PFSK-1 (cell line): ENCODE measurements at regions not wholly inside any gene's neighbourhood (a gene's known extent, or its start where the extent isn't known, plus 50 kb on each side); places are given as distances from the start of the nearest gene placed in this dataset.

Source experiments
- FOXP2 ChIP-seq: optimal IDR thresholded peaks from 2 replicates; pipeline ENCODE3; 2011; ENCODE audit warnings: borderline replicate concordance, control low read depth, inconsistent platforms; ENCODE audit not compliant: insufficient read depth; ENCODE audit errors: extremely low read length, extremely low read depth
- POLR2AphosphoS5 ChIP-seq: IDR thresholded peaks from 2 replicates; pipeline ENCODE4 v1.6.1; 2012; ENCODE audit warnings: low read depth, mild to moderate bottlenecking, control low read depth, low read length, moderate library complexity
- SIN3A ChIP-seq: IDR thresholded peaks from 2 replicates; pipeline ENCODE4 v1.6.1; 2012; ENCODE audit warnings: mild to moderate bottlenecking, low read length, moderate library complexity, borderline replicate concordance; ENCODE audit not compliant: insufficient read depth
- TAF1 ChIP-seq: IDR thresholded peaks from 2 replicates; pipeline ENCODE4 v1.6.1; 2012; ENCODE audit warnings: low read length, control low read depth, borderline replicate concordance; ENCODE audit not compliant: insufficient read depth
- TF ChIP-seq, protein P1 (sequence below), 2 experiments: IDR thresholded peaks; 2 replicates each; pipeline versions ENCODE4 v1.6.1 to v1.8.0; 2011 to 2012; ENCODE audit warnings: low read depth in 2 of 2, low read length in 2 of 2, control low read depth in 1 of 2, inconsistent platforms in 1 of 2, mild to moderate bottlenecking in 1 of 2, moderate library complexity in 1 of 2; ENCODE audit not compliant: insufficient read depth in 1 of 2

DNA sequence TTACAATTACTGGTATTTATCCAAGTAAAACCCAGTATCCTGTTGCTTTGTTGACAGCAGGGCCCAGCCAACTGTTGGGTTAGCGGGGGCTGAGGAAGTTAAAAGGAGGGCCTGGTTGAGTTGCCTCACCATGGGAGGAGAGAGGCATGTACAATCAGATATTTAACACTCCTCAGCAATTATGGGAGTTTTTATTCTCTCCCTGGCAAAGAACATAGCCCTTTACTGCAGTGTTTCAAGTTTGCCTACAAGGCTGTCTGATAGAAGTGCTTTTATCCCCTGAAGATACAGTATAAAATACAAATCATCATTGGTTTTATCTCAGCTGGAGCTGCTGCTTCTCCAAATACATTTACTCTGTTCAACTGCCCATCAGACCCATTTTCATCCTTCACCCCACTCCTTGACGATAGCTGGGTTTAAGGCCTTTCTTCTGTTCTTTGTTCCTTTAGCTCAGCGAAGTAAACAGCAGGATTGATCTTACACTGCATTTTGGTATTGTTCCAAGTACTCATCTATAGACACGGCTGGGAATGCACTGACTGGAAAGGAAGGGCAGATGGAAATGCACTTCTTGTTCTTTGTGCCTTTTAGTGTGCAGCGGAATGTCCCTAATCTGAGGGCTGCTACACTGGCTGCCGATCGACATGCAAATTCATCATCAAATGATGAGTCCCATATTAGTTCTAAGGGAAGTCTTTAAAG lies 402.5 kb upstream of the SPRED2 start:
- TF ChIP-seq POLR2AphosphoS5: no peak
- TF ChIP-seq, protein P1, sequence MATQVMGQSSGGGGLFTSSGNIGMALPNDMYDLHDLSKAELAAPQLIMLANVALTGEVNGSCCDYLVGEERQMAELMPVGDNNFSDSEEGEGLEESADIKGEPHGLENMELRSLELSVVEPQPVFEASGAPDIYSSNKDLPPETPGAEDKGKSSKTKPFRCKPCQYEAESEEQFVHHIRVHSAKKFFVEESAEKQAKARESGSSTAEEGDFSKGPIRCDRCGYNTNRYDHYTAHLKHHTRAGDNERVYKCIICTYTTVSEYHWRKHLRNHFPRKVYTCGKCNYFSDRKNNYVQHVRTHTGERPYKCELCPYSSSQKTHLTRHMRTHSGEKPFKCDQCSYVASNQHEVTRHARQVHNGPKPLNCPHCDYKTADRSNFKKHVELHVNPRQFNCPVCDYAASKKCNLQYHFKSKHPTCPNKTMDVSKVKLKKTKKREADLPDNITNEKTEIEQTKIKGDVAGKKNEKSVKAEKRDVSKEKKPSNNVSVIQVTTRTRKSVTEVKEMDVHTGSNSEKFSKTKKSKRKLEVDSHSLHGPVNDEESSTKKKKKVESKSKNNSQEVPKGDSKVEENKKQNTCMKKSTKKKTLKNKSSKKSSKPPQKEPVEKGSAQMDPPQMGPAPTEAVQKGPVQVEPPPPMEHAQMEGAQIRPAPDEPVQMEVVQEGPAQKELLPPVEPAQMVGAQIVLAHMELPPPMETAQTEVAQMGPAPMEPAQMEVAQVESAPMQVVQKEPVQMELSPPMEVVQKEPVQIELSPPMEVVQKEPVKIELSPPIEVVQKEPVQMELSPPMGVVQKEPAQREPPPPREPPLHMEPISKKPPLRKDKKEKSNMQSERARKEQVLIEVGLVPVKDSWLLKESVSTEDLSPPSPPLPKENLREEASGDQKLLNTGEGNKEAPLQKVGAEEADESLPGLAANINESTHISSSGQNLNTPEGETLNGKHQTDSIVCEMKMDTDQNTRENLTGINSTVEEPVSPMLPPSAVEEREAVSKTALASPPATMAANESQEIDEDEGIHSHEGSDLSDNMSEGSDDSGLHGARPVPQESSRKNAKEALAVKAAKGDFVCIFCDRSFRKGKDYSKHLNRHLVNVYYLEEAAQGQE (IDR thresholded peaks at IDR 0.05; ENCODE audit: insufficient read depth in 1 of 2, low read depth in 2 of 2, low read length in 2 of 2): no peak
- no peak for TF ChIP-seq SIN3A
- no peak for TF ChIP-seq TAF1
- no peak for TF ChIP-seq FOXP2
